NT2/D1 (cell line): ENCODE measurements at regions not wholly inside any gene's neighbourhood (a gene's known extent, or its start where the extent isn't known, plus 50 kb on each side); places are given as distances from the start of the nearest gene placed in this dataset.

Source experiments
- DNase-seq: peaks from one replicate; pipeline ENCODE4 v3.0.0-alpha.2; 2011; ENCODE audit warnings: low read depth, low spot score
- H3K27me3 ChIP-seq: 2 replicates; pipeline ENCODE4 v1.6.0; 2011; ENCODE audit warnings: mild to moderate bottlenecking; ENCODE audit not compliant: insufficient read length, insufficient read depth
- H3K36me3 ChIP-seq: 2 replicates; pipeline ENCODE4 v1.6.1; 2011; ENCODE audit warnings: mild to moderate bottlenecking, low read length, mixed read lengths; ENCODE audit not compliant: insufficient read depth, insufficient read length
- H3K4me1 ChIP-seq: 2 replicates; pipeline ENCODE4 v1.5.1; 2011; ENCODE audit not compliant: insufficient read depth, insufficient read length
- H3K4me3 ChIP-seq: 2 replicates; pipeline ENCODE4 v1.5.1; 2011; ENCODE audit warnings: low read depth; ENCODE audit not compliant: insufficient read length
- H3K9ac ChIP-seq: 2 replicates; pipeline ENCODE4 v1.6.0; 2011; ENCODE audit warnings: low read depth; ENCODE audit not compliant: insufficient read length
- H3K9me3 ChIP-seq: 2 replicates; pipeline ENCODE4 v1.5.1; 2011; ENCODE audit warnings: mild to moderate bottlenecking, low read length; ENCODE audit not compliant: insufficient read depth
- SUZ12 ChIP-seq: IDR thresholded peaks from 2 replicates; pipeline ENCODE4 v1.6.1; 2011; ENCODE audit not compliant: insufficient read length, insufficient read depth; ENCODE audit errors: extremely low read depth
- YY1 ChIP-seq: IDR thresholded peaks from 2 replicates; pipeline ENCODE4 v1.6.1; 2011; ENCODE audit not compliant: insufficient read length, insufficient read depth
- ZNF274 ChIP-seq: IDR thresholded peaks from 2 replicates; pipeline ENCODE4 v1.6.1; 2011; ENCODE audit warnings: mild to moderate bottlenecking, low read depth, low read length

- DNase-seq = no peak
- Histone ChIP-seq H3K9ac (no peak overlapping the region), H3K27me3 (no peaks in the 10 kb centered on the region), H3K4me3 (no peak overlapping the region), H3K36me3 (no peaks in the 10 kb centered on the region), H3K9me3 (peaks cover 66% of the 10 kb centered on the region), H3K4me1 (peaks cover 9% of the 10 kb centered on the region)
- TF ChIP-seq ZNF274 (no peak), SUZ12 (no peak), YY1 (no peak)
These were observed 133.2 kb upstream of the FAM20A start for GRCh38 chr17:68734187-68734900.

- peaks cover 9% of the 10 kb centered on the region for H3K4me1 ChIP-seq
- DNase-seq = peak; percentile 46
These were observed 132.3 kb upstream of the FAM20A start for GRCh38 chr17:68733241-68734176.

GRCh38 chr17:68732301-68732749 lies 131.2 kb upstream of the FAM20A start:
- TF ChIP-seq SUZ12 (no peak), ZNF274 (no peak), YY1 (no peak)
- Histone ChIP-seq H3K36me3 (no peaks in the 10 kb centered on the region), H3K9ac (no peak overlapping the region), H3K4me3 (no peak overlapping the region), H3K4me1 (peaks cover 9% of the 10 kb centered on the region), H3K27me3 (no peaks in the 10 kb centered on the region), H3K9me3 (peaks cover 76% of the 10 kb centered on the region)
- peak; percentile 79 for DNase-seq

More at GRCh38 chr17:68733241-68734176, 132.3 kb upstream of the FAM20A start:
- Histone ChIP-seq H3K36me3 (no peaks in the 10 kb centered on the region), H3K4me3 (no peak overlapping the region), H3K27me3 (no peaks in the 10 kb centered on the region), H3K9ac (no peak overlapping the region), H3K9me3 (peaks cover 73% of the 10 kb centered on the region)
- TF ChIP-seq YY1 (no peak), SUZ12 (no peak), ZNF274 (no peak)

DNA sequence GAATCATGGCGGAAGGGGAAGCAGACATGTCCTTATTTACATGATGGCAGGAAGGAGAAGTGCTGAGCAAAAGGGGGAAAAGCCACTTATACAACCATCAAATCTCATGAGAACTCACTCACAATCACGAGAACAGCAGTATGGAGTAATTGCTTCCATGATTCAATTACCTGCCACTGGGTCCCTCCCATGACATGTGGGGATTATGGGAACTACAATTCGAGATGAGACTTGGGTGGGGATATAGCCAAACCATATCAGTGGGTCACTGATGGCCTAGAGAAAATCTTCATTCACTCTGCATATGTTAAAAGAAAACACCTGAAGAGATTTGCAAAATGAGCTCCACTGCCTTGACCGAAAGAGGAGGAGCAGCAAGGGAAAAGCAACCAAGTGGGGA lies 130.3 kb upstream of the FAM20A start:
- TF ChIP-seq SUZ12 (no peak), YY1 (no peak), ZNF274 (no peak)
- peaks cover 9% of the 10 kb centered on the region for H3K4me1 ChIP-seq
- no peak overlapping the region for H3K9ac ChIP-seq
- H3K36me3 ChIP-seq = no peaks in the 10 kb centered on the region
- peaks cover 76% of the 10 kb centered on the region for H3K9me3 ChIP-seq
- H3K4me3 ChIP-seq = no peak overlapping the region
- DNase-seq = no peak
- H3K27me3 ChIP-seq = no peaks in the 10 kb centered on the region

- no peaks in the 10 kb centered on the region for H3K9me3 ChIP-seq
- no peaks in the 10 kb centered on the region for H3K4me1 ChIP-seq
- no peak overlapping the region for H3K9ac ChIP-seq
- no peak for TF ChIP-seq ZNF274
- no peak for TF ChIP-seq SUZ12
- TF ChIP-seq YY1 = no peak
- no peaks in the 10 kb centered on the region for H3K36me3 ChIP-seq
- no peak overlapping the region for H3K4me3 ChIP-seq
- no peak for DNase-seq
- H3K27me3 ChIP-seq = no peaks in the 10 kb centered on the region
These were observed 118.3 kb upstream of the FAM20A start for GRCh38 chr17:68719431-68719830.

DNA sequence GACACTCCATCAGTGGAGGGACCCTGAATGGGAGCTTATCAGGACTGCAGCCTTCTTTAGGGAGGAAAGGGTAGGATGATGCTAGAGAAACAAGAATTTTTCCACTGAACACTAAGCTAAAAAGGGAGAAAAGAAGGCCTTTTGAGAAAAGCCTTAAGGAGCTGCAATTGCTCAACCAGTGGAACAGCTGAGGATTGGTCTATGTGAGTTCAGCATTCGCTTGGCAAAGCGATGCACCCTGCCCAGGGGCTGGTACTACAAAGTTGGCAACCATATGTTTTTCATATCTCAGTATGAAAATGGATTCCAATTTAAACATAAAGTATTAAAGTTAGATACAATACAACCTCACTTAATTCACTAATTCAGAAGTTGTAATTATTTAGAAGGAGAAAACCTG lies 117.8 kb upstream of the FAM20A start:
- H3K36me3 ChIP-seq = no peaks in the 10 kb centered on the region
- TF ChIP-seq SUZ12 = no peak
- no peak for TF ChIP-seq ZNF274
- TF ChIP-seq YY1 = no peak
- H3K9me3 ChIP-seq = no peaks in the 10 kb centered on the region
- no peak overlapping the region for H3K4me3 ChIP-seq
- no peaks in the 10 kb centered on the region for H3K4me1 ChIP-seq
- no peak overlapping the region for H3K9ac ChIP-seq
- DNase-seq = no peak
- H3K27me3 ChIP-seq = no peaks in the 10 kb centered on the region

DNA sequence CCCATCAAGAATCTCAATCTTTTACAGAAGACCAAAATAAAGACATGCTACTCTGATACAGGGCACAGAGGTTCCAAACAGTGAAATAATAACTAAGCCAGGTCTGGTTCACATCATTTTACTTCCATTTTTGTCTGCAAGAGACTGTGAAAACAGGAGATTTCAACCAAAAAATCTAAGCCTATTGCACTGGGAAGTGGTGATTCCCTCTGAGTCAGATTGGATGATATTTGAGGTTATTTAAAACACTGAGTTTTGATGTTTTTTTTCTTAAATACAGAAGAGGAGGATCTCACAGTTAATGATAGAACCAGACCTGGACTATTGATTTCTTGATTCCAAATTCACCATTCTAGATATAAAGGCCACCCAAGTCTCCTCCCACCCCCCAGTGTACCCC lies 117.3 kb upstream of the FAM20A start:
- Histone ChIP-seq H3K4me3 (no peak overlapping the region), H3K9me3 (no peaks in the 10 kb centered on the region), H3K4me1 (no peaks in the 10 kb centered on the region), H3K27me3 (no peaks in the 10 kb centered on the region), H3K36me3 (no peaks in the 10 kb centered on the region), H3K9ac (no peak overlapping the region)
- DNase-seq = no peak
- TF ChIP-seq YY1 (no peak), ZNF274 (no peak), SUZ12 (no peak)
